Neutrophil (primary cell): ENCODE measurements at regions not wholly inside any gene's neighbourhood (a gene's known extent, or its start where the extent isn't known, plus 50 kb on each side); places are given as distances from the start of the nearest gene placed in this dataset.
A peak's percentile ranks its signal among the peaks of the same experiment; 100 is the strongest.
"Not testable (repeated sequence)": the region's sequence is repeated elsewhere in the genome, so short reads cannot be mapped to it uniquely, and the experiment has no call there.

Experiments used
- H3K27ac ChIP-seq: fragments of 200-600 bp; sonication (generic); 2 replicates; pipeline ENCODE4 v1.5.1; 2016; ENCODE audit warnings: mild to moderate bottlenecking, moderate library complexity
- H3K27me3 ChIP-seq: fragments of 200-600 bp; sonication (generic); 2 replicates; pipeline ENCODE4 v1.6.0; 2016; ENCODE audit warnings: mild to moderate bottlenecking
- H3K36me3 ChIP-seq: fragments of 200-600 bp; sonication (generic); 2 replicates; pipeline ENCODE4 v1.5.1; 2017
- H3K4me1 ChIP-seq, 2 experiments: fragments of 200-600 bp in 1 of 2; sonication (generic) in 1 of 2; 1 replicate in 1 of 2; 2 replicates in 1 of 2; pipeline versions ENCODE4 v1.5.1 to v1.6.1; 2013 to 2016; ENCODE audit warnings: low read depth in 1 of 2, low read length in 1 of 2, mild to moderate bottlenecking in 1 of 2, moderate library complexity in 1 of 2; ENCODE audit not compliant: control insufficient read depth in 1 of 2, insufficient read depth in 1 of 2
- H3K4me3 ChIP-seq, 2 experiments: fragments of 200-600 bp in 1 of 2; sonication (generic) in 1 of 2; 1 replicate in 1 of 2; 2 replicates in 1 of 2; pipeline ENCODE4 v1.5.1; 2013 to 2016; ENCODE audit warnings: low read depth in 1 of 2, low read length in 1 of 2, mild to moderate bottlenecking in 1 of 2, moderate library complexity in 1 of 2
- H3K9me3 ChIP-seq: fragments of 200-600 bp; sonication (generic); 2 replicates; pipeline ENCODE4 v1.5.1; 2016
- CTCF ChIP-seq: fragments of 200-600 bp; sonication (generic); IDR thresholded peaks from 2 replicates; pipeline ENCODE4 v1.5.1; 2016; ENCODE audit warnings: antibody characterized with exemption

- H3K27me3 ChIP-seq, H3K9me3 ChIP-seq, H3K4me3 ChIP-seq: not testable (repeated sequence)
- peaks cover 58% of the 10 kb centered on the region for H3K36me3 ChIP-seq
- peak overlapping the region; percentile 20 for H3K27ac ChIP-seq
- H3K4me1 ChIP-seq, result peaks cover 44 to 50% of the 10 kb centered on the region in 2 experiments
Measured at GRCh38 chr17:64791226-64791625, 128.1 kb downstream of the LRRC37A3 start.

GRCh38 chr17:64790690-64791089, 128.6 kb upstream of the SMURF2 start:
- not testable (repeated sequence) for H3K4me3 ChIP-seq, H3K27ac ChIP-seq, H3K9me3 ChIP-seq, H3K27me3 ChIP-seq
- peaks cover 60% of the 10 kb centered on the region for H3K36me3 ChIP-seq
- H3K4me1 ChIP-seq, result peaks cover 40 to 47% of the 10 kb centered on the region in 2 experiments

GRCh38 chr17:64790193-64790592, 128.1 kb upstream of the SMURF2 start:
- H3K9me3 ChIP-seq, H3K4me3 ChIP-seq, H3K27ac ChIP-seq, H3K27me3 ChIP-seq: not testable (repeated sequence)
- Histone ChIP-seq H3K4me1 (peaks cover 36 to 42% of the 10 kb centered on the region in 2 experiments), H3K36me3 (peaks cover 65% of the 10 kb centered on the region)

GRCh38 chr17:64789061-64789445, 126.9 kb upstream of the SMURF2 start:
- H3K27ac ChIP-seq, H3K9me3 ChIP-seq, H3K4me3 ChIP-seq, H3K27me3 ChIP-seq: not testable (repeated sequence)
- H3K4me1 ChIP-seq, result peaks cover 25 to 31% of the 10 kb centered on the region in 2 experiments
- peaks cover 76% of the 10 kb centered on the region for H3K36me3 ChIP-seq

- Histone ChIP-seq H3K4me3 (no peak overlapping the region), H3K27me3 (no peaks in the 10 kb centered on the region), H3K9me3 (no peaks in the 10 kb centered on the region), H3K27ac (no peak overlapping the region), H3K4me1 (peaks cover 21 to 25% of the 10 kb centered on the region in 2 experiments), H3K36me3 (peaks cover 82% of the 10 kb centered on the region)
- no peak for TF ChIP-seq CTCF
Measured at GRCh38 chr17:64788286-64789060, 126.4 kb upstream of the SMURF2 start.

- H3K4me1 ChIP-seq, result peaks cover 21 to 25% of the 10 kb centered on the region in 2 experiments
- no peak for TF ChIP-seq CTCF
- H3K27ac ChIP-seq, result no peak overlapping the region
- no peaks in the 10 kb centered on the region for H3K27me3 ChIP-seq
- H3K4me3 ChIP-seq, result no peak overlapping the region
- H3K9me3 ChIP-seq, result no peaks in the 10 kb centered on the region
- peaks cover 88% of the 10 kb centered on the region for H3K36me3 ChIP-seq
Measured at GRCh38 chr17:64787921-64788271, 125.8 kb upstream of the SMURF2 start.

- no peak for TF ChIP-seq CTCF
- Histone ChIP-seq H3K9me3 (no peaks in the 10 kb centered on the region), H3K4me1 (peaks cover 18 to 24% of the 10 kb centered on the region in 2 experiments), H3K27ac (no peak overlapping the region), H3K4me3 (no peak overlapping the region), H3K36me3 (peaks cover 90% of the 10 kb centered on the region), H3K27me3 (no peaks in the 10 kb centered on the region)
Measured at GRCh38 chr17:64787255-64787920, 125.3 kb upstream of the SMURF2 start.
